Osteoblast (primary cell): ENCODE measurements at regions not wholly inside any gene's neighbourhood (a gene's known extent, or its start where the extent isn't known, plus 50 kb on each side); places are given as distances from the start of the nearest gene placed in this dataset.

Experiments
- DNase-seq: peaks from one replicate; pipeline ENCODE4 v3.0.0; 2011; ENCODE audit warnings: low spot score, mixed read lengths; ENCODE audit not compliant: insufficient read length; ENCODE audit errors: missing footprints
- H2AFZ ChIP-seq: 2 replicates; pipeline ENCODE4 v1.6.0; 2011; ENCODE audit warnings: mild to moderate bottlenecking, low read length
- H3K27ac ChIP-seq: 2 replicates; pipeline ENCODE4 v1.5.1; 2011; ENCODE audit warnings: mild to moderate bottlenecking, low read depth, low read length, moderate library complexity
- H3K27me3 ChIP-seq: 2 replicates; pipeline ENCODE4 v1.6.0; 2012; ENCODE audit warnings: mild to moderate bottlenecking, control low read depth, inconsistent platforms, low read length, moderate library complexity; ENCODE audit not compliant: insufficient read depth
- H3K36me3 ChIP-seq: 2 replicates; pipeline ENCODE4 v1.5.1; 2011; ENCODE audit warnings: mild to moderate bottlenecking, low read length, control low read depth, moderate library complexity; ENCODE audit not compliant: insufficient read depth
- H3K4me1 ChIP-seq: 2 replicates; pipeline ENCODE4 v1.5.1; 2011; ENCODE audit warnings: mild to moderate bottlenecking, low read length, control low read depth, moderate library complexity; ENCODE audit not compliant: insufficient read depth
- H3K4me2 ChIP-seq: 2 replicates; pipeline ENCODE4 v1.6.0; 2011; ENCODE audit warnings: mild to moderate bottlenecking, low read length; ENCODE audit not compliant: insufficient read depth
- H3K4me3 ChIP-seq: fragments of 200-600 bp; sonication (generic); 3 replicates; pipeline ENCODE4 v1.5.1; 2012; ENCODE audit warnings: mild to moderate bottlenecking, low read length, inconsistent platforms; ENCODE audit not compliant: insufficient read depth
- H3K79me2 ChIP-seq: 2 replicates; pipeline ENCODE4 v1.6.0; 2012; ENCODE audit warnings: mild to moderate bottlenecking, low read length, control low read depth, inconsistent platforms; ENCODE audit not compliant: insufficient read depth
- H3K9me3 ChIP-seq: 2 replicates; pipeline ENCODE4 v1.5.1; 2011; ENCODE audit warnings: low read depth, low read length, control low read depth
- H4K20me1 ChIP-seq: 2 replicates; pipeline ENCODE4 v1.6.0; 2012; ENCODE audit warnings: mild to moderate bottlenecking, low read length, control low read depth; ENCODE audit not compliant: insufficient read depth
- CTCF ChIP-seq: IDR thresholded peaks from 2 replicates; pipeline ENCODE4 v1.5.1; 2011; ENCODE audit warnings: mild to moderate bottlenecking, low read depth, low read length, moderate library complexity; ENCODE audit errors: extremely low read depth

GRCh38 chr5:106974272-106974671, 696.5 kb downstream of the EFNA5 start:
- no peak for TF ChIP-seq CTCF
- Histone ChIP-seq H3K4me1 (no peaks in the 10 kb centered on the region), H3K4me3 (no peak overlapping the region), H3K27me3 (no peaks in the 10 kb centered on the region), H3K27ac (no peak overlapping the region), H3K9me3 (no peaks in the 10 kb centered on the region), H3K4me2 (no peak overlapping the region), H3K36me3 (no peaks in the 10 kb centered on the region), H3K79me2 (no peaks in the 10 kb centered on the region), H4K20me1 (no peaks in the 10 kb centered on the region), H2AFZ (no peak overlapping the region)
- DNase-seq = no peak

- DNase-seq = no peak
Observed at GRCh38 chr5:106966686-106967315, 703.9 kb downstream of the EFNA5 start.

GRCh38 chr5:106964132-106964531, 706.6 kb downstream of the EFNA5 start:
- TF ChIP-seq CTCF = no peak
- H3K36me3 ChIP-seq = no peaks in the 10 kb centered on the region
- H3K4me3 ChIP-seq = no peak overlapping the region
- no peak overlapping the region for H3K4me2 ChIP-seq
- H3K79me2 ChIP-seq = no peaks in the 10 kb centered on the region
- DNase-seq = no peak
- no peak overlapping the region for H3K27ac ChIP-seq
- no peak overlapping the region for H2AFZ ChIP-seq
- H3K4me1 ChIP-seq = no peaks in the 10 kb centered on the region
- no peaks in the 10 kb centered on the region for H4K20me1 ChIP-seq
- H3K9me3 ChIP-seq = no peaks in the 10 kb centered on the region
- no peaks in the 10 kb centered on the region for H3K27me3 ChIP-seq

More at GRCh38 chr5:106966686-106967315, 703.9 kb downstream of the EFNA5 start:
- Histone ChIP-seq H2AFZ (no peak overlapping the region), H3K9me3 (no peaks in the 10 kb centered on the region), H3K4me1 (no peaks in the 10 kb centered on the region), H3K79me2 (no peaks in the 10 kb centered on the region), H3K36me3 (no peaks in the 10 kb centered on the region), H3K27ac (no peak overlapping the region), H4K20me1 (no peaks in the 10 kb centered on the region), H3K4me3 (no peak overlapping the region), H3K4me2 (no peak overlapping the region), H3K27me3 (no peaks in the 10 kb centered on the region)
- TF ChIP-seq CTCF = no peak

- Histone ChIP-seq H3K36me3 (no peaks in the 10 kb centered on the region), H3K27ac (no peak overlapping the region), H4K20me1 (no peaks in the 10 kb centered on the region), H2AFZ (no peak overlapping the region), H3K79me2 (no peaks in the 10 kb centered on the region), H3K27me3 (no peaks in the 10 kb centered on the region), H3K9me3 (no peaks in the 10 kb centered on the region), H3K4me2 (no peak overlapping the region), H3K4me1 (no peaks in the 10 kb centered on the region), H3K4me3 (no peak overlapping the region)
- DNase-seq = no peak
- no peak for TF ChIP-seq CTCF
Observed at GRCh38 chr5:106963630-106964029, 707.1 kb downstream of the EFNA5 start.
